GM21381 (cell line): ENCODE measurements at regions not wholly inside any gene's neighbourhood (a gene's known extent, or its start where the extent isn't known, plus 50 kb on each side); places are given as distances from the start of the nearest gene placed in this dataset.

Experiments used
- ATAC-seq: cut with Tn5 transposase; IDR thresholded peaks from one replicate; pipeline ENCODE4 v1.9.1; 2021; ENCODE audit warnings: mild to moderate bottlenecking, moderate library complexity; ENCODE audit not compliant: unreplicated experiment

DNA sequence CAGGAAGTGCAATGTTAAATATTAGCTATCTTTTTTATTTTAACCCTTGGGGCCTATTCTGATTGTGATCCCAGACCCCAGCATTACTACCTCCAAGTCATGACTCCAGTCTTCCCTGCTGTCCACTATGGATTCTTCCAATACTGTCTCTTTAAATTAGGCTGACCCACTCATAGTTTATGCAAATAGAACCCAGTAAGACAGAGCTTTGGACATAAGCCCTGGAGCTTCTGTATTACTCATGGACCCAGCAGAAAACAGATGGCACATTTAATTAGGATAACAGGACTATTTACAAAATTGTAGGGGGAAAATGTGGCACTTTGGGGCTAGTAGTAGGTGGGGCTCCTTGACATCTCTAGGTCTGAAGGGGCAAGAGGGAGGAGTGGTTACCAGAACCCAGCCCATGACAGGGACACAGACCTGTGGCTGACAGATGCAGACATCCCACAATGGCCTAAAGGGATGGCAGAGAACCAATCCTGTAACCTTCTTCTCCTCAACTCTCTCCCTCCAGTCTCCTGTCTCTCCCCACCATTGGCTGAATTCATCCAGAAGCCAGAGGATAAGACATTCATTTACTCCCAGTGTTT is 233.5 kb downstream of the OMA1 start:
- no peak for ATAC-seq

DNA sequence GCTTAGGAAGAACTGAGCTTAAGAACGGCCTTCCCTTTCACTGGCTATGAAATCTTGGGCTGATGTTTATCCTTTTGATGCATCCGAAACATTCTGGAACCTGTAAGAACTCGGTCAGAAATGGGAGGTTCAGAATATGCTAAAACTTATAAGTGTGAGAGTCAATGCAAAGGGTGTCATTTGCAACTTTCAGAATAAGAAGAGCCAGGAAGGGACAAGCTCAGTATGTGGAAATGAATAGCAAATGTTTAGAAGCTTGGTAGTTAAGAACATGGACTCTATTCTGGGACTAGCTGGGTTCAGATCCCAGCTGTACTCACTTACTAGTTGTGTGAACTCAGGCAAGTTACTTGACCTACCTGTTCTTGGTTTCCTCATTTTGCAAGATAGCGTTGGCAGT is 234.1 kb downstream of the OMA1 start:
- ATAC-seq = no peak

DNA sequence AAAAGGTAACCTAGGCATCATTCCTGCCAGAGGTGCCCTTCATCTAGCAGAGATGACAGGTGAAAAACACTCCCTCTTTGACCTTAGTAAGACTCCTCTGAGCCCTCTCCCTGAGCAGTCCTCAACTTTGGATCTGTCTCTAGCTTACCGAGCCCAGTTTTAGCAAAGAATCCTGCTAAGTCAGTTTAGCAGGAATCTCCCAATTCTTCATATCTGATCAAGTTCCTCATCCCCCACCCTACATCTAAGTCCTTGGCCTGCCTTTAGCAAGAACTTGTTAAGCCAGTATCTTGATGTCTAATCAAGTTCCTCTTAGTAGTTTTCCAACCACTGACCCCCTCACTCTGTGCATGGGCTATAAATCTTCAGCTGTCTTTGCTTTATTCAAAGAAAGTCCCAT is 235.6 kb downstream of the OMA1 start:
- ATAC-seq = no peak

- no peak for ATAC-seq
Measured at GRCh38 chr1:58310469-58310868, 236.1 kb downstream of the OMA1 start.

- ATAC-seq = no peak
Measured at GRCh38 chr1:58308206-58308605, 238.3 kb downstream of the OMA1 start.

GRCh38 chr1:58307431-58307830 is 239.1 kb downstream of the OMA1 start:
- ATAC-seq = no peak

DNA sequence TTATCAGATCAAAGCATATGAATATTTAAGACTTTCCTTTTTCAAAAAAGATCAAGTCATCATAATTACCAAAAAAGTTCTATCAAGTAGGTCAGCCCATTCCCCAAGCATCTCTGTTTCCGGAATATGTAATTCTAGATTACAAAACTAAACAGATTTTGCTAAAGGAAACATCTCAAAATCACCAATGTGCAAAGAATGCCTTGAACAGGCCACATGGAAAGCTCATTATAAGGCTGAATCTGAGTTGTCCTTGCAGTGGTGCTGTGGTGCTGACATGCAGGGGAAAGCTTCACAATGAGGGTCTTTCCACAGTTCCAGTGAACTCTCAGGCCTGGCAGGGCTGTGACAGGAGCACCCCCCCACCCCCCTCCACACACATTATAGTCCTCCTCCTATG is 240.9 kb downstream of the OMA1 start:
- ATAC-seq = no peak

DNA sequence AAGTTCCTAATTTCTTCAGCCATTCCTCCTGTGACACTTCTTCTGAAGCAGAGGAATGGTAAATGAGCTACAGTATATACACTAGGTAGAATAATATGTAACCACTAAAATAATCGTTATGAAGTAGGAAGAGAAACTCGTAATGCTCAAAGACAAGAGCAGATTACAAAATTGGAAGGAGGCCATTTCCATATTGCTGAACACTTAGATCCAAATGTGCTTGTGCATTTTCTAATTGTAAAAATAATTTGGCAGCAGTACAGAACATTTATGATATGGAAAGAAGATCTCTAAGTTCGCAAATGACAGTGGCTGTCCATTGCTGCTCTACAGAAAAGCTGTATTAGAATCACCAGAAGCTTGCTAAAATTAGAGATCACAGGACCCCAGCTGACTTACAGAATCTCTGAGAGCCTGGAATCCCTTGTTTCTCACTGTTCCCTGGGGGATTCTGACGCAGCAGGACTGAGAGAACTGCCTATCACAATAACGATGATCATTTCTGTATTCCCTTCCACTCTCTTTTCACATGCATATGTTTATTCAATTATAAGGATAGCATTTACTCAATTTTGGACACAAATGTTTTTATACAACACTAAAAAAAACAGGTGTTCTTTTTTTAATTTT is 242.1 kb downstream of the OMA1 start:
- no peak for ATAC-seq

GRCh38 chr1:58303841-58304240 is 242.7 kb downstream of the OMA1 start:
- no peak for ATAC-seq

GRCh38 chr1:58293388-58293787 is 253.1 kb downstream of the OMA1 start:
- no peak for ATAC-seq

GRCh38 chr1:58290685-58291372 is 255.7 kb downstream of the OMA1 start:
- no peak for ATAC-seq

- no peak for ATAC-seq
Measured at GRCh38 chr1:58288624-58289142, 257.8 kb downstream of the OMA1 start.

DNA sequence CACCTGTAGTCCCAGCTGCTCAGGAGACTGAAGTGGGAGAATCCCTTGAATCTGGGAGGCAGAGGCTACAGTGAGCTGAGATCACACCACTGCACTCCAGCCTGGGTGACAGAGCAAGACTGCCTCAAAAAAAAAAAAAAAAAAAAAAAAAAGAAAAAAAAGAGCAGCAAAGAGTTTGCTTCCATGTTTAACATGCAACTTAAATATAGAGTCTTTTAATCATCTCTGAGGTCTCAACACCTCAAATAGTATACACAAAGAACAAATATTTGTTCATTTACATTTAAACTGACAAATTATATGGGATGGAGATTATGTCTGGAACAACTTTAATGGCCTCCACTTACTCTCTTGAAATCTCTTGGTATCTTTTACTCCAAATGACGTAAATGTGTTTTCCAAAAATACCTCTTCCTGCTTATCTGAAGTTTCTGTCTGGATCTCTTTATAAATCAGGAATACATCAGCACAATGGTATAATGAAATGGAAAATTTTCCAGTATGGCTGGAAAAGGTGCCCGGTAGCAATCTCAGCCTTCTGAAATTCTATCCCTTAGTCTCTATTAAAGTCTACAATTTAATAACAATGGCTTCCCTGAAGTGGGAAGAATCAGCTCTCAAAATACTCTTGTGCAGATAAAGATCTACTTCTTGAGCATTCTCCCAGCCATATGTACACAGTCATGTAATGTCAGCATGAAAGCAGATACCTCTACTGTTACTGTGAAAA is 258.5 kb downstream of the OMA1 start:
- ATAC-seq = no peak

GRCh38 chr1:58284225-58284510 is 262.4 kb downstream of the OMA1 start:
- no peak for ATAC-seq

DNA sequence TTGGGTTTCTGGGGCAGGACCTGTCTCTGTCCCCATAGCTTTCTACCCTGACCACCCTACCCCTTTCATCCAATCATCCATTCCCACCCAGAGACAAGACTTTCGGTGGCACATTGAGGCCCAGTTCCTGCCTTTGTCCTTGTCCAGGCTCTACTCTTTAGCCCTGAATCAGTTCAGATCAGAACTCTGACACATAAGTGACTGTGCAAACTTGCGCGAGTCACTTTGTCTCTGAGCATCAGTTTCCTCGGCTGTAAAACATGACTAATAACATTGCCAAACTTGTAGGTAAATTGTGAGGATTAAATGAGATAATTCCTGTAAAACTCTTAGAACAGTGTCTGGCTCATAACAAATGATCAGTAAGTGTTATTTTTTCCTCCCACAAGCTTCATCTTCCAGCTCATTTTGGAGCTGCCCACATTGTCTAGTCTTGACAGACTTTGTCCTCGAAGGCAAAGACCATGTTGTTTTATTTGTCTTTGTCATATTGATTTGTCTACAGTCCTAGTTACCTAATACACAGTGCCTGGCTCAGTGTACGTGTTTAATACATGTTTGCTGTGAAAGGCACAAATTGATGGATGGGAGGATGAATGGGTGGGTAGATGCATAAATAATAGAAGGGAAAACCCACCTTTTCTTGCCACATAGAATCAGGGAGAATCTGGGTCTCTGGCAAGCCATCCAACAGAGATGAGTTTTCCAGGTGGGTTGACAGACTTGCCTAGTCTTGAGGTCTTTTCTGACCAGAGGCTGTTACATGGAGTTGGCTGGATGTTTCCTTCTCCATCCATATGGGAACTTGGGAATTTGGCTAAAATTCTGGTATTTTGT is 262.9 kb downstream of the OMA1 start:
- ATAC-seq = no peak

DNA sequence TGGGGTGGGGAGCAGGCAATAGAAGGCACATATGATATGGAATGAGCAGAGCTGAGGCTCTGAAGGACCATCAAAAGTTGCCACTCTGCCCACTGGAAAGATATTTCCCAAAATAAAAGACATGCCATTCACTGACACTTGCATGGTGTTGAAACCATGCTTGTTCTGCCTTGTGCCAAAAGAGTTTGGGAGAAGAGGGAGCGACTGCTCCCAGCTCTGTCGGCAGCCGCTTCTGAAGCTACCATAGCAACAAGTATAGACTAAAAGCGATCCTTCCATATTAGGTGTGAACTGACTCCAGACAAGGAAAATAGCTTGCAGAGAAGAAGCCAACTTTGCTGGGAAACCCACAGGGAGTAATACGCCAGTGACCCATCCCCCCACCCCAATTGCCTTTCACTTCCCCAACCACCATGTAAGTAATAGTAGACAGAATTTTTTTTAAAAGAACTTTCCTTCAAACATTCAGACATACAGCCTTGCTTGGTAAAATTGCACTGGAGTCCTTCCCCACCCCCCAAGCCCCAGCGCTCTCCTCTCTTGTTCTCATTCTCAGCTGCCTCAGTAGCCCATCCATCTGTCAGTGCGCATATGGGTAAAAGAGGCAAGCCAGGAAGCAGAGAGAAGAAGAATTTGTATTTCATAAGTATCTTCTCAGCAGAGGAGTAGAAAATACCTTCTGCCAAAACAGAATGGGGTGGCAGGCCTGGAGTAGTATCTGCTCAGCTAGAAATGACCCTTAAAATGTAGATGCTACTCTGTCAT is 263.7 kb downstream of the OMA1 start:
- no peak for ATAC-seq

GRCh38 chr1:58266242-58266641 is 280.3 kb downstream of the OMA1 start:
- ATAC-seq = no peak

DNA sequence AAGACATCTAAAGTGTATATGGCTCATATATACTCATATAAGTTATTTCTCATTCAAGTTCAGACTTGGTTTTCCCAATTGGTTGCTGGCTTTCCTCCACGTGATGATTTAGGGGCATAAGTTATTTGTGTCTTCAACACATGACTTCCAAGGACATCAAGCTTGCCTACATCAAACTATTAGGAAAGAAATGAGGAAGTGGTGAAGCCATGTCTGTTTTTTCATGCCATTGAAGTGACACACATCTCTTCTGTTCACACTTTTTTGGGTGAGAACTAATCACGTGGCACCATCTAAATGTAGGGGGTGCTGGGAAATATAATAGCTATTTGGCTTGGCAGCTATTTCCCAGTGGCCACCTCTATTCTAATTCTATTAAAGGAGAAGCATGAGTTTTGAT is 282.1 kb downstream of the OMA1 start:
- ATAC-seq = no peak

DNA sequence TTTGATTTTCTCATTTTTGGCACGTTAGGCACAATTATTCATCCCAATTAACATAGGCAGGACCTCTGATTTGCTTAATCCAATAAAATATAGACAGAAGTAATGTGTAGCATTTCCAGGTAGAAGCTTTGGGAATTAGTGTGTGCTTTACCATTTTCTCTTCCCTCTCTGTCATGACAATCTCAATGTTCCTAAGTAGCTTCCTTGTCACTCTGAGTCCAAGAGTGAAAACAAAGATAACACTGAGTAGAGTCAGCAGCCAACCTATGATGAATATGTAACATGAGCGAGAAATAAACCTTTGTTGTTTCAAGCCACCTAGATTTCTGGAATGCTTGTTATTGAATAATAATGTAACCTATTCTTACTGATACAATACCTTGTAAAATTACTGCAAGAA is 283.8 kb downstream of the OMA1 start:
- ATAC-seq = no peak

- ATAC-seq = no peak
Measured at GRCh38 chr1:58258082-58258481, 288.4 kb downstream of the OMA1 start.
